B cell (primary cell): ENCODE measurements at regions not wholly inside any gene's neighbourhood (a gene's known extent, or its start where the extent isn't known, plus 50 kb on each side); places are given as distances from the start of the nearest gene placed in this dataset.

Experiments
- ATAC-seq: fragments of 200-7000 bp; cut with Tn5 transposase; one replicate; pipeline ENCODE4 v1.10.0; 2021; ENCODE audit warnings: low read depth, mild to moderate bottlenecking, moderate number of reproducible peaks, moderate library complexity
- CTCF ChIA-PET: fragments of 350-600 bp; sonication (Branson Sonifier 250); formaldehyde crosslinking; loops from one replicate; lab custom pipeline; 2021; ENCODE audit warnings: antibody characterized with exemption, inconsistent platforms; lab: Charles Lee
- POLR2A ChIA-PET: fragments of 350-600 bp; sonication (Branson Sonifier 250); formaldehyde crosslinking; loops from one replicate; lab custom pipeline; 2021; ENCODE audit warnings: antibody characterized with exemption; lab: Charles Lee
- DNase-seq: peaks from one replicate; pipeline ENCODE4 v3.0.0; 2013
- H2AFZ ChIP-seq: 2 replicates; pipeline ENCODE4 v1.6.1; 2012; ENCODE audit warnings: mild to moderate bottlenecking, low read depth, low read length; ENCODE audit not compliant: insufficient read depth, poor library complexity, severe bottlenecking
- H3K27ac ChIP-seq, 2 donors: 1 replicate in 1 of 2; 2 replicates in 1 of 2; pipeline ENCODE4 v1.5.1; 2012 to 2013; ENCODE audit warnings: low read length in 2 of 2, mild to moderate bottlenecking in 2 of 2, moderate library complexity in 1 of 2
- H3K27me3 ChIP-seq, 4 experiments: fragments of 200-600 bp in 1 of 4; sonication (generic) in 1 of 4; replicated peaks in 1 of 4; 1 replicate in 2 of 4; 2 replicates in 2 of 4; pipeline versions ENCODE4 v1.6.1 to v1.7.0; 2013 to 2016; ENCODE audit warnings: low read length in 3 of 4, mild to moderate bottlenecking in 2 of 4, mixed read lengths in 1 of 4, moderate library complexity in 1 of 4; ENCODE audit not compliant: insufficient read depth in 4 of 4, control insufficient read depth in 3 of 4; ENCODE audit errors: control extremely low read depth in 1 of 4
- H3K36me3 ChIP-seq, 2 experiments: replicated peaks in 1 of 2; 1 replicate in 1 of 2; 2 replicates in 1 of 2; pipeline versions ENCODE4 v1.6.1 to v1.7.1; 2013; ENCODE audit warnings: low read length in 1 of 2; ENCODE audit not compliant: insufficient read depth in 2 of 2, control insufficient read depth in 1 of 2; ENCODE audit errors: control extremely low read depth in 1 of 2, extremely low read depth in 1 of 2
- H3K4me1 ChIP-seq, 2 donors: fragments of 200-600 bp in 1 of 2; sonication (generic) in 1 of 2; 1 replicate in 1 of 2; 2 replicates in 1 of 2; pipeline versions ENCODE4 v1.5.1 to v1.6.1; 2013 to 2017; ENCODE audit warnings: low read length in 2 of 2; ENCODE audit not compliant: control insufficient read depth in 2 of 2, insufficient read depth in 2 of 2
- H3K4me2 ChIP-seq: replicated peaks from 2 replicates; pipeline ENCODE3; 2012; ENCODE audit warnings: mild to moderate bottlenecking, low read depth, low read length; ENCODE audit not compliant: poor library complexity, severe bottlenecking
- H3K4me3 ChIP-seq, 5 experiments: fragments of 200-600 bp in 1 of 5; sonication (generic) in 1 of 5; 1 replicate in 3 of 5; 2 replicates in 2 of 5; pipeline versions ENCODE4 v1.5.1 to v1.7.0; 2011 to 2016; ENCODE audit warnings: low read length in 4 of 5, mild to moderate bottlenecking in 4 of 5, low read depth in 2 of 5, control low read depth in 1 of 5, moderate library complexity in 1 of 5; ENCODE audit not compliant: insufficient read depth in 1 of 5; ENCODE audit errors: control extremely low read depth in 1 of 5, extremely low read depth in 1 of 5
- H3K79me2 ChIP-seq: fragments of 200-600 bp; sonication (generic); one replicate; pipeline ENCODE4 v1.6.0; 2016; ENCODE audit warnings: low read length; ENCODE audit not compliant: control insufficient read depth, insufficient read depth
- H3K9ac ChIP-seq: fragments of 200-600 bp; sonication (generic); 2 replicates; pipeline ENCODE4 v1.6.1; 2017; ENCODE audit warnings: mild to moderate bottlenecking, low read length, moderate library complexity
- H3K9me3 ChIP-seq, 3 donors: one replicate each; pipeline versions ENCODE4 v1.6.1 to v1.7.1; 2013; ENCODE audit warnings: low read length in 2 of 3; ENCODE audit not compliant: control insufficient read depth in 2 of 3, insufficient read depth in 1 of 3; ENCODE audit errors: control extremely low read depth in 1 of 3
- H4K20me1 ChIP-seq: 2 replicates; pipeline ENCODE4 v1.6.0; 2012; ENCODE audit warnings: mild to moderate bottlenecking, low read length; ENCODE audit not compliant: insufficient read depth, control insufficient read depth, poor library complexity, severe bottlenecking
- H3K27ac Mint-ChIP-seq: one replicate; pipeline ENCODE4 v1.8.0; 2021; ENCODE audit warnings: mixed read lengths
- H3K27me3 Mint-ChIP-seq: one replicate; pipeline ENCODE4 v1.8.0; 2021; ENCODE audit warnings: mixed read lengths
- H3K4me1 Mint-ChIP-seq: one replicate; pipeline ENCODE4 v1.8.0; 2021; ENCODE audit warnings: mixed read lengths
- H3K4me3 Mint-ChIP-seq: one replicate; pipeline ENCODE4 v1.8.0; 2021; ENCODE audit warnings: mixed read lengths
- H3K9me3 Mint-ChIP-seq: one replicate; pipeline ENCODE4 v1.8.0; 2022; ENCODE audit warnings: mixed read lengths; ENCODE audit not compliant: insufficient read depth
- CTCF ChIP-seq: fragments of 200-600 bp; IDR thresholded peaks from one replicate; pipeline ENCODE4 v1.8.0; 2022; ENCODE audit warnings: antibody characterized with exemption, mild to moderate bottlenecking
- EZH2 ChIP-seq: IDR thresholded peaks from 2 replicates; pipeline ENCODE4 v1.6.1; 2012; ENCODE audit warnings: borderline replicate concordance, low read depth, mild to moderate bottlenecking, moderate library complexity, low read length; ENCODE audit not compliant: insufficient read depth, poor library complexity, severe bottlenecking
- WGBS: methylation state at CpG from one replicate; pipeline ENCODE4 v1.1.5; 2013; ENCODE audit warnings: missing lambda C conversion rate; ENCODE audit not compliant: insufficient coverage; 5-methylcytosine and 5-hydroxymethylcytosine counted together
- intact Hi-C: fragments of 100-400 bp; cut with micrococcal nuclease; formaldehyde crosslinking; loops from one replicate; pipeline ENCODE4 v1.10.0; 2022

- intact Hi-C loops: no loop called here
- TF ChIP-seq CTCF: no peak
Measured at GRCh38 chr2:222115296-222115695, 183.5 kb downstream of the PAX3 start.

DNA sequence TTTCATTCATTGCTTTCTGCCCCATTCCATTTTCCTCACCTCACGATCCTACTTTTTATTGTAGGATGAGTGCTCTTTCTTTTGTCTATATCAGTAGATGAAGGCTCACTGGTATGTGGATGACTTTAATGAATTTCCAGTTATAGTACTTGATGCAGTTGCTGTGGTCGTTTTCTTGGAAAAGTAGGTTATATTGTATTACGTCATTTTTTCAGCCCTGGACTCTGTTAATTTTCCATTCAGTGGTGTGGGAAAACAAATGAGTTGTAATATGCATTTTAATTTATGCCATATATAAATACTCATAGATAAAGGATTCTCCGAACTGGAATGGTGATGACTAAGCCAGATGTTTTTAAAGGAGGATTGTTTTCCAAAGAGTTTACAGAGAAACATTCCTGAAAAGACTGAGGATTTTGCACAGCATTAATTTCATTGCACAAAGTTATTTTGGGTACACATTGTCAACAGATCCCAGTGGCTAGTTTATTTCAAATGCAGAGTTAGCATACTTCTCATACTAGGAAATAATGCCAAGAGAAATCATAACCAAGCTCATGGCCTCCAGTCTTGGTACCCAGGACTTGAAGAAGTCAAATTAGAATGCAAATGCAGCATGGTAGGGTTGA, 189.7 kb downstream of the PAX3 start:
- ATAC-seq: no peak
- ChIA-PET CTCF (no interaction called here), POLR2A (no interaction called here)
- Histone ChIP-seq H3K36me3 (no peaks in the 10 kb centered on the region), H3K4me1 (no peaks in the 10 kb centered on the region), H4K20me1 (no peaks in the 10 kb centered on the region), H2AFZ (no peak overlapping the region), H3K4me2 (no peak overlapping the region), H3K9me3 (no peaks in the 10 kb centered on the region), H3K27me3 (no peaks in the 10 kb centered on the region), H3K79me2 (no peaks in the 10 kb centered on the region), H3K9ac (no peak overlapping the region), H3K4me3 (no peak overlapping the region), H3K27ac (no peak overlapping the region)
- Mint-ChIP-seq H3K4me3 (no peak overlapping the region), H3K27me3 (no peaks in the 10 kb centered on the region), H3K27ac (no peak overlapping the region), H3K9me3 (no peaks in the 10 kb centered on the region), H3K4me1 (no peaks in the 10 kb centered on the region)
- TF ChIP-seq EZH2 (no peak), CTCF (no peak)
- no peak for DNase-seq
- intact Hi-C loops: no loop called here
- WGBS: no CpG with 5 or more reads among the region's 4 CpGs

More at GRCh38 chr2:222115296-222115695, 183.5 kb downstream of the PAX3 start:
- Histone ChIP-seq H3K27ac (no peak overlapping the region), H4K20me1 (no peaks in the 10 kb centered on the region), H3K4me3 (no peak overlapping the region), H3K4me1 (no peaks in the 10 kb centered on the region), H3K79me2 (no peaks in the 10 kb centered on the region), H3K9me3 (no peaks in the 10 kb centered on the region), H2AFZ (no peak overlapping the region), H3K27me3 (no peaks in the 10 kb centered on the region), H3K9ac (no peak overlapping the region), H3K4me2 (no peak overlapping the region), H3K36me3 (no peaks in the 10 kb centered on the region)
- no peaks in the 10 kb centered on the region for H3K4me1 Mint-ChIP-seq
- ChIA-PET POLR2A (no interaction called here), CTCF (no interaction called here)
- WGBS: 83% methylated on average over 2 of the region's 3 CpGs
- DNase-seq: no peak
- H3K4me3 Mint-ChIP-seq: no peak overlapping the region
- no peak for ATAC-seq
- H3K27me3 Mint-ChIP-seq: no peaks in the 10 kb centered on the region
- H3K27ac Mint-ChIP-seq: no peak overlapping the region
- no peaks in the 10 kb centered on the region for H3K9me3 Mint-ChIP-seq
